ENCODE measurements at regions not wholly inside any gene's neighbourhood (a gene's known extent, or its start where the extent isn't known, plus 50 kb on each side); places are given as distances from the start of the nearest gene placed in this dataset.

DNA sequence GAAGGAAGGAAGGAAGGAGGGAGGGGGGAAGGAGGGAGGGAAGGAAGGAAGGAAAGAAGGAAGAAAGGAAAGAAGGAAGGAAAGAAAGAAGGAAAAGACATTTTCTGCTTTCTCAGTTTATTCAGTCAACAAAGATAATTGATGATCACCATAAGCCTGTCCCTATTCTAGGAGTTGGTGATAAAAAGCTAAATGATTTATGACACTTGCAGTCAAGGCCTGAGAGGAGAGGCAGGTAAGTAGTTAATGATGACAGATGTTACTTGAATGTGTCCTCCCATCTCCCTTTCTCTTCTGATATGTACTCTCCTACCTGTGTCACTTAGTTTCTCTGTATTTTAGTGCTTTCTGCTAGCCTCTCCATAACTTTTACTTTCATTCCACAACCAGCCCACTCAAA is 141.3 kb downstream of the SLITRK6 start:
- TF ChIP-seq, protein P1, sequence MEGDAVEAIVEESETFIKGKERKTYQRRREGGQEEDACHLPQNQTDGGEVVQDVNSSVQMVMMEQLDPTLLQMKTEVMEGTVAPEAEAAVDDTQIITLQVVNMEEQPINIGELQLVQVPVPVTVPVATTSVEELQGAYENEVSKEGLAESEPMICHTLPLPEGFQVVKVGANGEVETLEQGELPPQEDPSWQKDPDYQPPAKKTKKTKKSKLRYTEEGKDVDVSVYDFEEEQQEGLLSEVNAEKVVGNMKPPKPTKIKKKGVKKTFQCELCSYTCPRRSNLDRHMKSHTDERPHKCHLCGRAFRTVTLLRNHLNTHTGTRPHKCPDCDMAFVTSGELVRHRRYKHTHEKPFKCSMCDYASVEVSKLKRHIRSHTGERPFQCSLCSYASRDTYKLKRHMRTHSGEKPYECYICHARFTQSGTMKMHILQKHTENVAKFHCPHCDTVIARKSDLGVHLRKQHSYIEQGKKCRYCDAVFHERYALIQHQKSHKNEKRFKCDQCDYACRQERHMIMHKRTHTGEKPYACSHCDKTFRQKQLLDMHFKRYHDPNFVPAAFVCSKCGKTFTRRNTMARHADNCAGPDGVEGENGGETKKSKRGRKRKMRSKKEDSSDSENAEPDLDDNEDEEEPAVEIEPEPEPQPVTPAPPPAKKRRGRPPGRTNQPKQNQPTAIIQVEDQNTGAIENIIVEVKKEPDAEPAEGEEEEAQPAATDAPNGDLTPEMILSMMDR (IDR thresholded peaks at IDR 0.05), result no peak
- no peak for TF ChIP-seq POLR2A (IDR thresholded peaks at IDR 0.05)

All from adrenal gland (tissue), 5 donors.